ENCODE measurements at regions not wholly inside any gene's neighbourhood (a gene's known extent, or its start where the extent isn't known, plus 50 kb on each side); places are given as distances from the start of the nearest gene placed in this dataset.

- no peak for TF ChIP-seq CTCF (conservative IDR thresholded peaks at IDR 0.05)
- TF ChIP-seq ZFX (IDR thresholded peaks at IDR 0.05): no peak
These were observed 1025.3 kb upstream of the NXPH2 start for GRCh38 chr2:139805441-139805840.
